Heart right ventricle (tissue), 16 donors: ENCODE measurements at regions not wholly inside any gene's neighbourhood (a gene's known extent, or its start where the extent isn't known, plus 50 kb on each side); places are given as distances from the start of the nearest gene placed in this dataset.

Experiments
- ATAC-seq, 8 donors: fragments of 200-7000 bp; cut with Tn5 transposase; one replicate each; pipeline ENCODE4 v1.9.1; 2020; ENCODE audit warnings: mild to moderate bottlenecking in 8 of 8, moderate library complexity in 8 of 8, moderate number of reproducible peaks in 1 of 8
- DNase-seq, 2 donors: peaks; one replicate each; pipeline ENCODE4 v3.0.0-alpha.2; 2020
- H3K27ac ChIP-seq, 10 donors: fragments of 200-600 bp; sonication (generic) in 2 of 10; one replicate each; pipeline versions ENCODE4 v1.5.0 to v1.8.0; 2020 to 2022; ENCODE audit warnings: mild to moderate bottlenecking in 3 of 10
- H3K27me3 ChIP-seq, 7 donors: fragments of 200-600 bp; one replicate each; pipeline ENCODE4 v1.8.0; 2021 to 2022; ENCODE audit warnings: mild to moderate bottlenecking in 2 of 7
- H3K36me3 ChIP-seq, 9 donors: fragments of 200-600 bp; sonication (generic) in 1 of 9; one replicate each; pipeline versions ENCODE4 v1.5.0 to v1.8.0; 2020 to 2022; ENCODE audit warnings: mild to moderate bottlenecking in 2 of 9
- H3K4me1 ChIP-seq, 9 donors: fragments of 200-600 bp; sonication (generic) in 1 of 9; one replicate each; pipeline versions ENCODE4 v1.5.0 to v1.8.0; 2020 to 2022; ENCODE audit warnings: mild to moderate bottlenecking in 4 of 9
- H3K4me3 ChIP-seq, 10 donors: fragments of 200-600 bp; sonication (generic) in 2 of 10; one replicate each; pipeline versions ENCODE4 v1.5.0 to v1.8.0; 2020 to 2022; ENCODE audit warnings: mild to moderate bottlenecking in 7 of 10, moderate library complexity in 2 of 10
- H3K9me3 ChIP-seq, 11 donors: fragments of 200-600 bp in 10 of 11; sonication (generic) in 2 of 11; one replicate each; pipeline versions ENCODE4 v1.5.0 to v1.8.0; 2013 to 2022; ENCODE audit warnings: mild to moderate bottlenecking in 2 of 11, control low read depth in 1 of 11, moderate library complexity in 1 of 11
- WGBS, 2 donors: extraction: QIAGEN DNeasy Blood & Tissue Kit; methylation state at CpG; one replicate each; pipeline ENCODE4 v1.1.7; 2013; ENCODE audit warnings: inconsistent platforms in 1 of 2; 5-methylcytosine and 5-hydroxymethylcytosine counted together
- intact Hi-C, 10 donors: fragments of 100-400 bp; cut with DNase I; formaldehyde crosslinking; loops; one replicate each; pipeline versions ENCODE4 v1.11.1 to v1.14.2; 2022
- TF ChIP-seq, protein P1 (sequence below), 9 donors: fragments of 200-600 bp; sonication (generic) in 2 of 9; IDR thresholded peaks; one replicate each; pipeline versions ENCODE4 v1.5.0 to v1.8.0; 2021 to 2022; ENCODE audit warnings: antibody characterized with exemption in 9 of 9, mild to moderate bottlenecking in 5 of 9, moderate library complexity in 1 of 9
- donor health status: Arrhythmogenic right ventricular cardiomyopathy.
- donor health status: ischemic (EF 13 %, LVEDD 7.1; RV severe dilation, severe dysfunction).
- donor health status: healthy with polysubstance abuse.
- donor health status: DM: no; HTN: yes; CAD: no.
- donor health status: DM: no; HTN: no; CAD: no.
- donor health status: ischemic (EF 25% LVEDD 6.9; RV normal size, moderate dysfunction).
- donor health status: ischemic (EF 25% LVEDD 5.7; RV mildly dilated, moderate dysfunction).
- donor health status: healthy.
- donor health status: DM: yes; HTN: yes; CAD: no.
- donor health status: Ischemic cardiomyopathy.
- donor health status: ischemic (EF 35%, LVEDD 5.7; RV mildly dilated, moderate dysfunction).
- donor health status: nonischemic (EF 11% LVEDD 7.7; RV severe dilation, severe dysfunction).
- donor health status: DM: yes; HTN: yes; CAD: no.
- donor health status: PGD.
- donor health status: ischemic (EF 29% LVEDD 5.4; RV normal size, mild dysfunction).
- donor health status: nonischemic (EF 23%, LVEDD 6.1; RV moderate dilation, normal function).

GRCh38 chr4:61036071-61036684, 163.9 kb upstream of the ADGRL3 start:
- ATAC-seq: no peak
- H3K4me3 ChIP-seq: no peak overlapping the region
- H3K27ac ChIP-seq: no peak overlapping the region
- no peaks in the 10 kb centered on the region for H3K4me1 ChIP-seq
- DNase-seq: no peak
- peaks cover 0 to 21% (median 0%) of the 10 kb centered on the region in 11 donors for H3K9me3 ChIP-seq
- TF ChIP-seq, protein P1, sequence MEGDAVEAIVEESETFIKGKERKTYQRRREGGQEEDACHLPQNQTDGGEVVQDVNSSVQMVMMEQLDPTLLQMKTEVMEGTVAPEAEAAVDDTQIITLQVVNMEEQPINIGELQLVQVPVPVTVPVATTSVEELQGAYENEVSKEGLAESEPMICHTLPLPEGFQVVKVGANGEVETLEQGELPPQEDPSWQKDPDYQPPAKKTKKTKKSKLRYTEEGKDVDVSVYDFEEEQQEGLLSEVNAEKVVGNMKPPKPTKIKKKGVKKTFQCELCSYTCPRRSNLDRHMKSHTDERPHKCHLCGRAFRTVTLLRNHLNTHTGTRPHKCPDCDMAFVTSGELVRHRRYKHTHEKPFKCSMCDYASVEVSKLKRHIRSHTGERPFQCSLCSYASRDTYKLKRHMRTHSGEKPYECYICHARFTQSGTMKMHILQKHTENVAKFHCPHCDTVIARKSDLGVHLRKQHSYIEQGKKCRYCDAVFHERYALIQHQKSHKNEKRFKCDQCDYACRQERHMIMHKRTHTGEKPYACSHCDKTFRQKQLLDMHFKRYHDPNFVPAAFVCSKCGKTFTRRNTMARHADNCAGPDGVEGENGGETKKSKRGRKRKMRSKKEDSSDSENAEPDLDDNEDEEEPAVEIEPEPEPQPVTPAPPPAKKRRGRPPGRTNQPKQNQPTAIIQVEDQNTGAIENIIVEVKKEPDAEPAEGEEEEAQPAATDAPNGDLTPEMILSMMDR (IDR thresholded peaks at IDR 0.05): no peak
- intact Hi-C loops: no loop called here
- H3K36me3 ChIP-seq: no peaks in the 10 kb centered on the region
- 86 to 88% methylated on average over 4 of the region's 4 CpGs for WGBS, 2 donors
- no peaks in the 10 kb centered on the region for H3K27me3 ChIP-seq

GRCh38 chr4:61041527-61041926, 158.6 kb upstream of the ADGRL3 start:
- TF ChIP-seq, protein P1 (IDR thresholded peaks at IDR 0.05): no peak
- Histone ChIP-seq H3K27ac (no peak overlapping the region), H3K27me3 (no peaks in the 10 kb centered on the region), H3K36me3 (no peaks in the 10 kb centered on the region), H3K4me3 (no peak overlapping the region), H3K9me3 (peaks cover 0 to 25% (median 0%) of the 10 kb centered on the region in 11 donors), H3K4me1 (no peaks in the 10 kb centered on the region)
- intact Hi-C loops: no loop called here
- DNase-seq (no peak), ATAC-seq (no peak)
- WGBS, 2 donors: 74 to 77% methylated on average over 2 of the region's 2 CpGs

- TF ChIP-seq, protein P1 (IDR thresholded peaks at IDR 0.05): no peak
- DNase-seq: no peak
- no peak for ATAC-seq
- Histone ChIP-seq H3K4me1 (no peaks in the 10 kb centered on the region), H3K27ac (no peak overlapping the region), H3K27me3 (no peaks in the 10 kb centered on the region), H3K4me3 (no peak overlapping the region), H3K9me3 (peaks cover 0 to 10% (median 0%) of the 10 kb centered on the region in 11 donors), H3K36me3 (no peaks in the 10 kb centered on the region)
- intact Hi-C loops: loop anchor here in 1 of 10 donors (1.0 kb wide), 1 partner anchor 47 kb away; no protein-coding TSS in a partner anchor
- WGBS, 2 donors: 82 to 85% methylated on average over 1 of the region's 1 CpG
These were observed 155.3 kb upstream of the ADGRL3 start for GRCh38 chr4:61044837-61045236.

DNA sequence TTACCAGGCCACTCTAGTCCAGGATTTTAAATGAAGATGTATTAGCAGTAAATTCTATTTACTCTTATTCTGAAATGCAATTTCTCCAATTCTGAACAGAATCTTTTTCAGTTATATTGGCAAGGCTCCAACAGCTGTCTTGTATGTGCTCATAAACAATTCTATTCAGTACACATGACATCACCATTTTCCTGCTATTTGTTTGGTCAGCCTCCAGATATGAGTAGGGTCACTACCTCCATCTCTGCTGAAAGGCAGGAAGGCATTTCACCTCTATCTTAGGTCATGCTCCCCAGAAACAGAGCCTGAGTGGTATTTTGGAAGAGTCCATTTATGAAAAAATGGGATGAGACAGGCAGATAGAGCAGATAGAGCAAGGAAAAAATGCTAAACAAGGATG, 151.1 kb upstream of the ADGRL3 start:
- no peak for ATAC-seq
- H3K9me3 ChIP-seq: peaks cover 0 to 4% (median 0%) of the 10 kb centered on the region in 11 donors
- H3K27me3 ChIP-seq: no peaks in the 10 kb centered on the region
- no peak overlapping the region for H3K4me3 ChIP-seq
- no peak for DNase-seq
- TF ChIP-seq, protein P1 (IDR thresholded peaks at IDR 0.05): no peak
- no peaks in the 10 kb centered on the region for H3K36me3 ChIP-seq
- intact Hi-C loops: no loop called here
- no peak overlapping the region for H3K27ac ChIP-seq
- no peaks in the 10 kb centered on the region for H3K4me1 ChIP-seq
